ENCODE measurements at regions not wholly inside any gene's neighbourhood (a gene's known extent, or its start where the extent isn't known, plus 50 kb on each side); places are given as distances from the start of the nearest gene placed in this dataset.
A peak's percentile ranks its signal among the peaks of the same experiment; 100 is the strongest.
"Not testable (repeated sequence)": the region's sequence is repeated elsewhere in the genome, so short reads cannot be mapped to it uniquely, and the experiment has no call there.

DNA sequence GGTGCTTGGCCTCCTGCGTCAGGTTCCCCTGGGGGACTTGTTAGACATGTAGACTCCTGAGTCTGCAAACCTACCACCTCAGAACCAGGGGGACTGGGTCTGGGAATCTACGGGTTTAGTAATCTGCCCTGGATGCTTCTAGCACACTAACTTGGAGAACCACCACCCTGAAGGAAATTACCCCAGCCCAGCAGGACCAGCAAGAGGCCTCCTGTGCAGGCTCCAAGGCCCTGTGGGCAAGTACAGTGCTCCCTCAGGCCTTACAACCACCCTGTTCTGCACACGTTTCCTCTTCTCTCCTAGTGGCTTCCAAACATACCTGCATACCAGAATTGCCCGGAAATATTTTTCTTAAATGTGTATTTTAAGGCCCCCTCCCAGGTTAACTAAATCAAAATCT is 423.0 kb downstream of the FUT8 start:
- DNase-seq, result no peak

GRCh38 chr14:65838565-65838964 is 426.0 kb downstream of the FUT8 start:
- no peak for DNase-seq

DNA sequence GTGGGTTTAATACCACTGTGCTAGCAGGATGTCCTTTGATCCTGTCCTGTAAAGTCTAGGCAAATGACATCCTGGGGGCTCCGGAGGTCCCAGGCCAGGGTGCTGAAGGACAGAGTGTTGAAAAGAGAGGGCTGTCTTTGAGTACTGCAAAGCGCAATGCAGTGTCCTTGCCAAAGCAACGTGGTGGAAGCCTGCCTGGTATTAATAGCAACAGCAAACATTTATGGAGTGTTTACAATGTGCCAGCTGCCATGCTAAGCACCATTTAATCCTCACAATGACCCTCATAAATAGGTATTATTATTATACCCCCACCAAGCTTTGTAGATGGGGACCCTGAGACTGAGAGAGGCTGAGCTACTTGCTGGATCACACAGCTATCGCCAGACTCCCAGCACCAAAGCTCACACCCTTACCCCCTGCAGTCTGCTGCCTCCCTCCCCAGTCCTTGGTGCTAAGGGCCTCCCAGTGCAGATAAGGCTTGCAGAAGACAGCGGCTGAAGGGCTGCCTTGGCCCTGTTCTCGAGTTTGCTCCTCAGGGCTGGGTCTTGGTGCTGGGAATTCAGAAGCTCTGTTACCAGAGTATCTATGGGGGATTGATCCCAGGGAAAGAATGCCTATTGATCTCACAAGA is 427.7 kb downstream of the FUT8 start:
- peak; percentile 96 for DNase-seq

GRCh38 chr14:65840786-65841185 is 428.3 kb downstream of the FUT8 start:
- peak; percentile 68 for DNase-seq

GRCh38 chr14:65846196-65846868 is 433.8 kb downstream of the FUT8 start:
- DNase-seq, result peak; percentile 52

DNA sequence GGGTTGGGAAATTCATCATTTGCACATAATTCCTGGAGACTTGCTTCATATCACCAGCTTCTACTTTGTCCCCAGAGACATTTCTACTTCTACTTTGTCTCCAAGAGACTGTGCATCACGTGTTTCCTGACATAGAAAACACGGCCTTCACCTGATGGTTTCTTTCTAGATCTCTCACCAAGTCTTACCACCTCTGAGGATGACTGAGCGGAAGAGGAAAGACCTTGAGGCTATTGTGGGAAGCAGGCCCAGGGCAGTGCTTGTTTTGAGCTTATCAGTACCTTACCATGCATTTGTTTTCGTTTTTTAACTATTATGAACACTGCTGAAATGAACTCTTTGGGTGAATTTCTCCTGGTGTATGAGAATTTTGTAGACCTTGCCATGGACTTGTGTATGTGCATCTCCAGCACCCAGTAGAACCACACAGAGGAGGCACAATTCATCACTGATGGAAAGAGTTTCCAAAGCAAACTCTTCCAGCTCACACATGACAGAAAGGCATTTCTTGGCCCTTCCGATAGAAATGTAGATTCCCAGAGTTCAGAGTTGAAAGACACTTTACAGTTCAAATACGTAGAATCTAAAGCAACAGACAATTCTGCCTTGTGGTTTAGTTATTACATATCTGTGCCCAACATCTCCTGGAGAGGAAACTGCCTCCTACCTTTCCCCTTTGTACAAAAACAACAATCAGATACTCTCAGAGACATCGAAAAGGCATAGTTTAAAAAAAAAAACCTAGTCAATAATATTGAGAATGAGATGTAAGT is 434.7 kb downstream of the FUT8 start:
- DNase-seq, result no peak

- DNase-seq, result not testable (repeated sequence)
Measured at GRCh38 chr14:65847931-65848330, 435.4 kb downstream of the FUT8 start.

GRCh38 chr14:65849091-65849490 is 436.6 kb downstream of the FUT8 start:
- DNase-seq, result peak; percentile 52

GRCh38 chr14:65849558-65849957 is 437.0 kb downstream of the FUT8 start:
- DNase-seq, result peak; percentile 95

DNA sequence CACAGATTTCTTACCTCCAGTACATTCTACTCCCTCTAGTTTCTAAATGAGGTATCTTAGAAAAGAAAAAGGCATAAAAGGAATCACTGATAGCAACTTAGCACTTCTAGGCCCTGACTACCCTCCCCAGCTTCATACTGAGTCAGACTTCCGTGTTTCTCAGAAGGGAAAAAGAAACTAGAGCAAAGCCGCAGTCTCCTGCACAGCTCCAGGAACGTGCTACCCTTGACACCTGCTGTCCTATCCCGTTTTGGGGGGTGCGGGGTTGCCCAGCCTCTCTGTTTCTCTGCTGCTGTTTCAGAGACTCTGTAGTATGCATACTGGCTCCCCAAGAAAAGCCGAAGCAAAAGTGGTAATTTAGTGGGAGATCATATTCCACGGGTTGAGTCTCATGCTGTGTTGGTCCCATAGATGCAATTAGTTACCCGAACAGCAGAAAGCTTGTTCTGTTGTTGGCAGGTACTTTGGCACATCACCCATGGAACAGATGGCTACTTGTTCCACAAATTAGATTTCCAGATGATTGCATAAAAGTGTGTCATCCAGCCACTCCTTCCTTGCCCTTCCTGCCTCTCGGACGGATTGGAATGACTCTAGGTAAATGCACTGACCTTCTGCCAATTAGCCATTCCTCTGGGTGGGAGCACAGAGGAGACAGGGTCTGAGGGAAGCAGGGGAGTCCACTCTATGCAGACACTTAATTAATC is 438.1 kb downstream of the FUT8 start:
- peak; percentile 98 for DNase-seq

DNA sequence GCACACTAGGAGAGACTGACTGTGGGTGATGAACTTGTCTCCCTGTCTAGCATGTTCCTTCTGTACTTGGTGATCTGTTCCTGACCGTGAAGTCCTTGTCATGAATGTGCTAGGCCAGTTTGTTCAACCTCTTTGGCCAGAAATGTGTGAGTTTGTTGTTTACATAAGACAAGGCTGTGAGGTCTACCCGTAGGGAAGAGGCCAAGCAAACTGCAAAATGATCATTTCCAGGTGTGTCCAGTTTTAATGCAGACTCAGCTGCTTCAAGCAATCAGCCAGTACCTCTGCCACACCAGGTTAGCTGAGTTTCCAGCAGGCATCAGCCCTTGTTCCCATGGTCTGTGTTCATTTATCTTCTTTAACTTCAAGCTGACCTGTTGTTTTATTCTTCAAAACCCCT is 440.2 kb downstream of the FUT8 start:
- no peak for DNase-seq

DNA sequence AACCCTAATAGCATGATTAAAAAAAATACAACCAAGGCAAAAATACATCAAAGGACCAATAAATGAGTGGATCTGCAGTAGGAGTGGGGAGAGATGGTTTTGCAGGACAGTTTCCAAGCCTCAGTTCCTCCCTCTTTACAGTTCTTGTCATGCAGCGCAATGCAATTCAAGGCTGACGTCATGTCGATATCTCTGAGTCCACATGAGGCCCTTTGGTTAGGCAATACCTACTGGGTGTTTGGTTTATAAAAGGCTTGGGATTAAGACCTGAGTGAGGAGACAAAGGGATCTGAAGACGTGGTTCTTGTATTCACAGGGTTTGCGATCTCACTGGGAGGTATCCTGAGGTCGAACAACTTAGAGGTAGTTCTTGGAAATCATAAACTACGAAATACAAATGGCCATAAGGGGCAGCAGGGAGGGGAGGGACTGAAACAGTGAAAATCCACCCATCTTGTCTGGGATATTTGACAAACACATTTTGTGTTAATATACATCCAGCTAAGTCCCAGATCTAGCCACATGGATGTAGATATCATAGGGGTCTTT is 441.0 kb downstream of the FUT8 start:
- no peak for DNase-seq

- no peak for DNase-seq
Measured at GRCh38 chr14:65854215-65854614, 441.7 kb downstream of the FUT8 start.

- no peak for DNase-seq
Measured at GRCh38 chr14:65860956-65861611, 448.6 kb downstream of the FUT8 start.

- DNase-seq, result no peak
Measured at GRCh38 chr14:65864549-65864948, 452.0 kb downstream of the FUT8 start.

DNA sequence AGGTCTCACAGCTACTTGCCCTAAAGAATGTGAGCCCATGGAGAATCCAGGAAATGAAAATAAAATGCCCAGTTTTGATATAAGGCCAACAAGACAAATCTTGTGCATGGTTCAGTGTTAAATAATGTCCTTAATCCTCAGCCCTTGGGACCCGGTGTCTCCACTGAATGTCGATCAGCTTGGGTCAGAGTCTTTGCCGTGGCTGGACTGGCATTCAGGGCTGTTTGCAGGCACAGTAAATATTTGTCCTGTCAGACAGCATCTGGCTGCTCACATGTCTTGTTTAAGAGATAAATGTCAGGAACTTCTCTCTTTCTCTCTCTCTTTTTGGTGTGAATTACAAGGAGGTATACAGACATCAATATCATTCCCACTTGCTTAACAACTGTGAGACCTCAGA is 452.5 kb downstream of the FUT8 start:
- DNase-seq, result peak; percentile 52

GRCh38 chr14:65866448-65866847 is 453.9 kb downstream of the FUT8 start:
- DNase-seq, result peak; percentile 20

DNA sequence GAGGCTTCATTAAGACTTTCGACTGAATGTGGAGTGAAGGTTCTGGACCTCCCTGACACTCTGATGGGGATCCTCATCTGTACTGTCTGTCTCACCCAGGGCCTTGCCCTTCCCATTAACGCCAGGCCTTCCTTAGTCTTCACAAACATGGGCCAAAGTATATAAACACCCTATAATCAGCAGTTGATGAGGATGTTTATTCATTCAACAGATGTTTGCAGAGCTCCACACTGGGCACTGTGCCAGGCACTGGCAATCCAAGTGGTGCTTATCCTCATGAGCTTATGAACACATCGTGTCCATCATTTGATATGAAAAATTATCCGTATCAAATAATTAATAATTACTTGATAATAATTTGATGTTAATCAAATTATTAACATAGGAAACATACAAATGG is 454.4 kb downstream of the FUT8 start:
- DNase-seq, result peak; percentile 97

DNA sequence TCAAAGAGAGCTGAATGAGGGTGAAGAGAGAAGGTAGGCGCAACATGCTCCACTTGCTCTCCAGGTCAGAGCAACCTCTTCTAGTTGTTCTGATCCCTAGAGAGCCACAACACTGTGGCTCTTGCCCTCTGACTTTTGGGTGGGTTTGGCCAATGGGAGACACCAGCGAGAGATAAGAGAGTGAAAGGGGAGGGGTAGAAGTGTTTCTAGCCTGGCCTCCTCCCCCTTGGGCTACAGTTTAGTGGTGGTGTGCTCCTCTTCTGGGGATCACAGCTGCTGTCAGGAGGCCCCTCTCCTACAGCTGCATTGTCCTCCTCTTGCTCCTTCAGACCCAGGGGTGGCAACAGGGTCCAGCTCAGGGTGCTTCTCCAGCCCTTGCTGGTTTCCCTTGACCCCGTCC is 454.8 kb downstream of the FUT8 start:
- peak; percentile 66 for DNase-seq

- DNase-seq, result no peak
Measured at GRCh38 chr14:65872536-65872935, 460.0 kb downstream of the FUT8 start.

- DNase-seq, result no peak
Measured at GRCh38 chr14:65877166-65877565, 464.6 kb downstream of the FUT8 start.

DNA sequence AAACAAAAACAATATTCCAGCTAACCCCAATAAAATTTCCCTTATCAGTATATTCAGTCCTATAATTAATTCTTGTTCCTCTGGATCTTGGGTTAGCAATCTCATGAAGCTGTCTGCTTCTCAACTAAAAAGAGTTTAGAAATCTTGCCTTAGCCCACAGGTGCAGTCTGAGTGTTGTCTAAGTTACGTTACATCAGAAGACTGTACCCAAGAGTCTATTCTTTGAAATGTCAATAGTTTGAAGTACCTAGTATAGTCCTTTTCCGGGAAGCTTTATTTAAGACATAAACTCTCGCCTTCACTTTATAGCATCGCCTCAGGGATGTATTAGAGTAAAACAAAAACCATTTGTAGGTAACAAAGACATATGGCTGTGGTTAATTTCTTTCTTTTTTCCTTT is 465.1 kb downstream of the FUT8 start:
- no peak for DNase-seq

GRCh38 chr14:65878586-65878985 is 466.1 kb downstream of the FUT8 start:
- DNase-seq, result no peak

All from NCI-H69 (cell line).